H1 (cell line): ENCODE measurements at regions not wholly inside any gene's neighbourhood (a gene's known extent, or its start where the extent isn't known, plus 50 kb on each side); places are given as distances from the start of the nearest gene placed in this dataset.
"Not testable (repeated sequence)": the region's sequence is repeated elsewhere in the genome, so short reads cannot be mapped to it uniquely, and the experiment has no call there.

Source experiments
- CTCF ChIA-PET: fragments of 300-600 bp; sonication (Branson Sonifier 250); formaldehyde crosslinking; loops from one replicate; lab custom pipeline; 2021; ENCODE audit not compliant: partially characterized antibody; lab: Charles Lee
- POLR2A ChIA-PET: fragments of 300-600 bp; sonication (Branson Sonifier 250); formaldehyde crosslinking; loops from one replicate; lab custom pipeline; 2021; ENCODE audit warnings: inconsistent platforms; ENCODE audit not compliant: partially characterized antibody; lab: Charles Lee
- DNase-seq, 2 experiments: peaks; one replicate each; pipeline versions ENCODE4 v3.0.0 to v3.0.0-alpha.2; 2010 to 2022; ENCODE audit warnings: low spot score in 2 of 2, low read depth in 1 of 2, mixed read lengths in 1 of 2
- FAIRE-seq: peaks from 2 replicates; lab custom pipeline; 2011; peaks lifted over from hg19 to GRCh38; lab: Jason Lieb, UNC
- H2AFZ ChIP-seq: 2 replicates; pipeline ENCODE4 v1.8.1; 2012; ENCODE audit warnings: low read length, inconsistent platforms
- H2AK5ac ChIP-seq: 2 replicates; pipeline ENCODE4 v1.6.1; 2013; ENCODE audit warnings: low read depth, low read length
- H2BK120ac ChIP-seq: replicated peaks from 2 replicates; pipeline ENCODE3; 2013; ENCODE audit warnings: low read depth, low read length, inconsistent platforms
- H2BK12ac ChIP-seq: 2 replicates; pipeline ENCODE4 v1.6.1; 2013; ENCODE audit warnings: low read depth, low read length
- H2BK15ac ChIP-seq: 2 replicates; pipeline ENCODE4 v1.6.1; 2013; ENCODE audit warnings: low read length
- H2BK20ac ChIP-seq: 2 replicates; pipeline ENCODE4 v1.6.1; 2013; ENCODE audit warnings: low read length
- H2BK5ac ChIP-seq: 2 replicates; pipeline ENCODE4 v1.6.1; 2013; ENCODE audit warnings: low read depth, low read length
- H3K14ac ChIP-seq: 2 replicates; pipeline ENCODE4 v1.6.1; 2013; ENCODE audit warnings: inconsistent platforms; ENCODE audit not compliant: insufficient read length
- H3K18ac ChIP-seq: 2 replicates; pipeline ENCODE4 v1.6.1; 2013; ENCODE audit warnings: low read length; ENCODE audit errors: extremely low read depth
- H3K23ac ChIP-seq: 2 replicates; pipeline ENCODE4 v1.6.1; 2013; ENCODE audit warnings: inconsistent platforms; ENCODE audit not compliant: insufficient read length
- H3K23me2 ChIP-seq: 2 replicates; pipeline ENCODE4 v1.6.1; 2013; ENCODE audit warnings: low read depth, low read length
- H3K27ac ChIP-seq: 2 replicates; pipeline ENCODE4 v1.6.1; 2011; ENCODE audit warnings: low read depth, low read length, inconsistent platforms
- H3K27me3 ChIP-seq, 4 experiments: replicated peaks in 1 of 4; 1 replicate in 1 of 4; 2 replicates in 3 of 4; pipeline versions ENCODE4 v1.6.1 to v1.8.1; 2011 to 2013; ENCODE audit warnings: low read length in 3 of 4, mild to moderate bottlenecking in 3 of 4, inconsistent platforms in 2 of 4, mixed read lengths in 2 of 4, moderate library complexity in 1 of 4; ENCODE audit not compliant: control insufficient read depth in 3 of 4, insufficient read depth in 3 of 4; ENCODE audit errors: extremely low read depth in 1 of 4
- H3K36me3 ChIP-seq, 4 experiments: 2 replicates each; pipeline versions ENCODE4 v1.6.1 to v1.8.1; 2011 to 2013; ENCODE audit warnings: mild to moderate bottlenecking in 4 of 4, low read length in 3 of 4, moderate library complexity in 2 of 4, control low read depth in 1 of 4, inconsistent platforms in 1 of 4; ENCODE audit not compliant: insufficient read depth in 4 of 4, control insufficient read depth in 2 of 4
- H3K4ac ChIP-seq: replicated peaks from 2 replicates; pipeline ENCODE3; 2013; ENCODE audit warnings: low read length, low read depth, mixed read lengths, inconsistent platforms; ENCODE audit not compliant: insufficient read length
- H3K4me1 ChIP-seq, 4 experiments: replicated peaks in 1 of 4; 1 replicate in 1 of 4; 2 replicates in 3 of 4; pipeline versions ENCODE4 v1.6.1 to v1.8.1; 2011 to 2013; ENCODE audit warnings: low read length in 3 of 4, inconsistent platforms in 2 of 4, mixed read lengths in 1 of 4; ENCODE audit not compliant: insufficient read depth in 4 of 4, control insufficient read depth in 3 of 4
- H3K4me2 ChIP-seq, 2 experiments: 2 replicates each; pipeline versions ENCODE4 v1.6.1 to v1.8.1; 2011 to 2013; ENCODE audit warnings: low read depth in 2 of 2, low read length in 2 of 2, control low read depth in 1 of 2, inconsistent platforms in 1 of 2, mild to moderate bottlenecking in 1 of 2; ENCODE audit not compliant: insufficient read depth in 1 of 2
- H3K4me3 ChIP-seq, 4 experiments: fragments of 200-600, 300-600 bp in 1 of 4; sonication (generic), shearing (Covaris generic), sonication (Bioruptor Twin) in 1 of 4; 2 replicates each; pipeline versions ENCODE4 v1.5.1 to v1.8.1; 2011 to 2016; ENCODE audit warnings: low read length in 4 of 4, low read depth in 3 of 4, control low read depth in 2 of 4, inconsistent platforms in 2 of 4, mild to moderate bottlenecking in 2 of 4, mixed read lengths in 1 of 4, moderate library complexity in 1 of 4; ENCODE audit not compliant: insufficient read depth in 2 of 4; ENCODE audit errors: extremely low read depth in 1 of 4
- H3K56ac ChIP-seq: replicated peaks from 2 replicates; pipeline ENCODE3; 2013; ENCODE audit warnings: low read depth, mild to moderate bottlenecking, mixed read lengths, low read length, inconsistent platforms; ENCODE audit not compliant: insufficient read length
- H3K79me1 ChIP-seq: 2 replicates; pipeline ENCODE4 v1.6.1; 2013; ENCODE audit warnings: low read depth, low read length, control low read depth
- H3K79me2 ChIP-seq, 2 experiments: 2 replicates each; pipeline versions ENCODE4 v1.6.1 to v1.8.1; 2012 to 2013; ENCODE audit warnings: low read length in 2 of 2, mild to moderate bottlenecking in 2 of 2, inconsistent platforms in 1 of 2; ENCODE audit not compliant: insufficient read depth in 2 of 2, control insufficient read depth in 1 of 2
- H3K9ac ChIP-seq, 4 experiments: replicated peaks in 1 of 4; 1 replicate in 1 of 4; 2 replicates in 3 of 4; pipeline versions ENCODE4 v1.6.1 to v1.8.1; 2011 to 2013; ENCODE audit warnings: low read depth in 3 of 4, low read length in 3 of 4, control low read depth in 2 of 4, mild to moderate bottlenecking in 2 of 4, moderate library complexity in 2 of 4, inconsistent platforms in 1 of 4; ENCODE audit errors: extremely low read depth in 1 of 4
- H3K9me3 ChIP-seq, 2 experiments: 2 replicates each; pipeline versions ENCODE4 v1.6.1 to v1.8.1; 2012 to 2013; ENCODE audit warnings: mild to moderate bottlenecking in 2 of 2, moderate library complexity in 2 of 2, control low read depth in 1 of 2, inconsistent platforms in 1 of 2, low read depth in 1 of 2, low read length in 1 of 2, mixed read lengths in 1 of 2; ENCODE audit not compliant: insufficient read depth in 2 of 2
- H4K20me1 ChIP-seq, 2 experiments: replicated peaks in 1 of 2; 2 replicates each; pipeline versions ENCODE3 to v1.8.1; 2011 to 2013; ENCODE audit warnings: inconsistent platforms in 2 of 2, low read length in 2 of 2, mild to moderate bottlenecking in 1 of 2; ENCODE audit not compliant: insufficient read depth in 2 of 2, control insufficient read depth in 1 of 2
- H4K5ac ChIP-seq: 2 replicates; pipeline ENCODE4 v1.6.1; 2013; ENCODE audit warnings: low read length, low read depth, mixed read lengths, inconsistent platforms; ENCODE audit not compliant: insufficient read length
- H4K8ac ChIP-seq: 2 replicates; pipeline ENCODE4 v1.8.0; 2013; ENCODE audit warnings: mild to moderate bottlenecking, moderate library complexity, low read length, inconsistent platforms; ENCODE audit not compliant: insufficient read depth; ENCODE audit errors: extremely low read depth
- H4K91ac ChIP-seq: replicated peaks from 2 replicates; pipeline ENCODE3; 2013; ENCODE audit warnings: low read length, mixed read lengths, inconsistent platforms; ENCODE audit not compliant: insufficient read length
- WGBS, 2 experiments: shearing (Covaris generic) in 1 of 2; methylation state at CpG; one replicate each; pipeline versions ENCODE4 v1.1.6 to v1.1.7; 2013 to 2015; ENCODE audit warnings: low lambda C conversion rate in 2 of 2, mixed read lengths in 2 of 2, inconsistent platforms in 1 of 2, low coverage in 1 of 2, missing lambda C conversion rate in 1 of 2; ENCODE audit not compliant: insufficient replicate concordance in 2 of 2, insufficient coverage in 1 of 2, insufficient read length in 1 of 2; ENCODE audit errors: extremely low coverage in 1 of 2, missing lambda C conversion rate in 1 of 2; 5-methylcytosine and 5-hydroxymethylcytosine counted together

DNA sequence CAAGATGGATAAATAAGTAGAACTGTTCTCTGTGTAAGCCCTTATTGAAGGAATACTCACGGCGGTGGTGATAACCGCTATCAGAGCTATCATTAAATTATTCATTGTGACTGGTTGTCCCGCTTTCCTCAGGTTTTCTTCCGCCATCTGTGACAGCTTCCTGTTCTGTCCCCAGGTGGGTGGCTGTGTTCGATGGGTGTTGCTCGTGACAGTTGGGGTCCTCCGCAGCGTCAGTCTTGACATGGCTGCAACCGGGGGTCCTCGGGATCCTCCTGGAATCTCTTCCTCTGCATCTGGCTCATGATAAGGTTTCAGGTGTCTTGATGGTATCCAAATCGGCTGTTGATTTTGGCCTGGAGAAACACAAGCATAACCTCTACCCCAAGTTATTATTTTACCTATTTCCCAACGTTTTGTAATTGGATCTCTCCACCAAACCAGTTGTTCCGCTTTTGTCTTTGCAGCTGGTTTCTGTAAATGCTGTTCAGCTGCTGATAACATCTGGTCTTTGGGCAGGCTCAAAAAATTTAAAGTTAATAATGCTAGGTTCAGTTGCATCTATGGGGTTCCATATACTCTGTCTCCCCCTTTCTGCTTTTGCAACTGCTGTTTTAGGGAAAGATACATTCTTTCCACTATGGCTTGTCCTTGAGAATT lies 58.1 kb upstream of the INSIG1 start:
- H3K4me1 ChIP-seq, H2BK20ac ChIP-seq, H2AK5ac ChIP-seq, DNase-seq, H2BK15ac ChIP-seq, H3K36me3 ChIP-seq, H3K79me1 ChIP-seq, H3K9me3 ChIP-seq, H2BK120ac ChIP-seq, H2AFZ ChIP-seq, POLR2A ChIA-PET, H4K91ac ChIP-seq, FAIRE-seq, H3K4me2 ChIP-seq, H3K4me3 ChIP-seq, H4K5ac ChIP-seq, H4K8ac ChIP-seq, H3K18ac ChIP-seq, H3K9ac ChIP-seq, H3K79me2 ChIP-seq, H4K20me1 ChIP-seq, H3K27me3 ChIP-seq, H3K27ac ChIP-seq, H2BK12ac ChIP-seq, H3K23ac ChIP-seq, H3K23me2 ChIP-seq, H3K4ac ChIP-seq, H3K14ac ChIP-seq, H3K56ac ChIP-seq, H2BK5ac ChIP-seq: not testable (repeated sequence)
- CTCF ChIA-PET = interaction anchor here (1.1 to 1.3 kb wide), 3 partner anchors 8 to 105 kb away, joined by 3 to 4 read pairs (median 4); no protein-coding TSS in a partner anchor
- WGBS, 2 experiments = 86% methylated on average over 14 of the region's 14 CpGs; no CpG with 5 or more reads in 1 of the 2 experiments
